Anterior cingulate cortex (tissue), 58 donors: ENCODE measurements at regions not wholly inside any gene's neighbourhood (a gene's known extent, or its start where the extent isn't known, plus 50 kb on each side); places are given as distances from the start of the nearest gene placed in this dataset.
"Not testable (repeated sequence)": the region's sequence is repeated elsewhere in the genome, so short reads cannot be mapped to it uniquely, and the experiment has no call there.

Experiments used
- DNase-seq, 58 donors: peaks; one replicate each; lab custom pipeline; 2025; lab: John Stamatoyannopoulos, UW

DNA sequence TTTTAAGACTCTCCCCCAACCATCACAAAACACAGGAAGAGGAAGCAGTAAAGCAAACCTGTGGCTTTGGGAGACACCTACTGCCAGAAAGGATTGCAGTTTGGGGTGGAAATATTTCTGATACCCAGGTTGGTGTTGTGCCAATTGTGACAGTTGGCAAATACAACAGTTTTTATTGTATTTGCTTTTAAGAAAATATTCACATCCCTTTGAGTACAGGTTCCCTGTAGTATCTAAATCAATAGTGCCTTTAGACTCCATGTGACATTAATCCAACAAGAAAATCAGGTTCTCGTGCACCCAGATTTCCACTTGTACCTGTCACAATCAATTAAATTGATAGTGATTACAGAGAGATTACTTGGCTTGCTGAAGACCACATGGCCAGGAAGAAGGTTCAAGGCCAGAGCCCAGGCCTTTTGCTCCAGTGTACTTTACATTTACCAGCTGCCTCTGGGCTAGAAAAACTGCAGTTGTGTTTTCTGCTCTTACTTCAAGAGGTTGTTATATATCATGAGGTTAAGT lies 361.2 kb downstream of the ATP23 start:
- no peak for DNase-seq

DNA sequence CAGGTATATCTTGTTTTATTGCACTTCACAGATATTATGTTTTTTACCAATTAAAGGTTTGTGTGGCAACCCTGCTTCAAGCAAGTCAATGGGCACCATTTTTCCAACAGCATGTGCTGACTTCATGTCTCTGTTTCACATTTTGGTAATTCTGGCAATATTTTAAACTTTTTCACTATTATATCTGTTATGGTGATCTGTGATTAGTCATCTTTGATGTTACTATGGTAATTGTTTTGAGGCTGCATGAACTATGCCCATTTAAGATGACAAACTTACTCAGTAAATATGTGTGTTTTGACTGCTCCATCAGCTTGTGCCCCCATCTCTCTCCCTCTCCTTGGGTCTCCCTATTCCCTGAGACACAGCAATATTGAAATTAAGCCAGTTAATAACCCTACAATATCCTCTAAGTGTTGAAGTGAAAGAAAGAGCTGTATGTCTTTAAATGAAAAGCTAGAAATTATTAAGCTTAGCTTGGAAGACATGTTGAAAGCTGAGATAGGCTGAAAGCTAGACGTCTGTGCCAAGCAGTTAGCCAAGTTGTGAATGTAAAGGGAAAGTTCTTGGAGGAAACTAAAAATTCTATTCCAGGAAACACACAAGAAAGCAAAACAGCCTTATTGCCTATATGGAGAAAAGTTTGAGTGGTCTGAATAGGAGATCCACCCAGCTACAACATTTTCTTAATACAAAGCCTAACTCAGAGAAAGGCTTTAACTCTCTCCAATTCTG lies 365.1 kb downstream of the ATP23 start:
- no peak for DNase-seq

- DNase-seq = no peak
Observed at GRCh38 chr12:58309806-58310205, 368.4 kb downstream of the ATP23 start.

DNA sequence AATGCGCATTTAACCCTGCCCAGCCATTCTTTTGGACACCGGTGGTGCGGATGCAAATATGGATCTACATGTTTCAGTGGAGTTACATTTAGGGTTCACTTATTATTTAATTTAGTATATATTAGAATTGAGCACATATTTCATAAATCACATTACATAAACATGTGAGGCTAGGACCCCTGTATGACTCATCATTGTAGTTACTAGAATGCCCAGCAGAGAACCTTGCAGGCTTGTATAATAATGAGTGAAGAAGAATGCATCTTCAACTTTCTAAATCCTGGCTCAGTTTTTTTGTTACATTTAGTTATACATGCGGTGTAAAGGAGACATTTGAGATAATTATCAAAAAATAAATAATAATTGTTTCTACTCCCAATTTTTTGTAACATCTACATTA lies 369.0 kb downstream of the ATP23 start:
- DNase-seq = no peak

DNA sequence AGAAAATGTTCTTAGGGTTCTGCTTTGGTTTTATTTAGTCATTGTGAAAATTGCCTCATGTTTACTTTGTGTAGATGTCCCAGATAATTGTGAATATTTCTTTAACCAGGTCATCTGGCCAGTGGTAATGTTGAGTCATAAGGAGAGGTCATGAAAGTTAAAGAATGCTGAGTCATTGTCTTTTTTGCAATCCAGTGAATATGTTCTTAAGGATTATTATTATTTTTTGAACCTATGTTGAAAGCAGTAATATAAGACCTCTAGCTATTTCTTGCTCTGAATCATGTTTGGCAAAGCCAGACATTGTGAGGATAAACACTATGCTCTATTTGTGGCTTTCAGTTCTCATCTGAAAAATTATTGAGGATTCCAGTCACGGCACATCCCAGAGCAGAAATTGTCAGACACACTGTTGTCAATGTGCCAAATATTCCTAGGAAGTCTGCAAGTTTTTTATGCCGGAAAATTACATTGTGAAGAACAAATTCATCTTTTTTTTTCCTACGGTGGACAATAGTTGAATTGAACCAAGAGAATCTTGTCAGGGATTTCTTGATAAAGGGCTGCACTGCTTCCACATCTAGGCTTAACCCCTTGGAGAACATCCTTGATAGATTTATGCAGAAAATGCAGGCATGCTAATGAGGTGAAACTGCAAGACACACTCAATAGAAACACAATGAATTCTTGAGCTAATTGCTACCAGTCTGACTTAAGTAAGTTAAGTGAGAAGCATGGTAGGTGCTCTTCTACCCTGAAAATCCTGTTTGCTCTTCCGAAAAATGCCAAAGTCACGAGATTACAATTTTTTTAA lies 369.6 kb downstream of the ATP23 start:
- no peak for DNase-seq

- no peak for DNase-seq
Observed at GRCh38 chr12:58313091-58313855, 371.9 kb downstream of the ATP23 start.

DNA sequence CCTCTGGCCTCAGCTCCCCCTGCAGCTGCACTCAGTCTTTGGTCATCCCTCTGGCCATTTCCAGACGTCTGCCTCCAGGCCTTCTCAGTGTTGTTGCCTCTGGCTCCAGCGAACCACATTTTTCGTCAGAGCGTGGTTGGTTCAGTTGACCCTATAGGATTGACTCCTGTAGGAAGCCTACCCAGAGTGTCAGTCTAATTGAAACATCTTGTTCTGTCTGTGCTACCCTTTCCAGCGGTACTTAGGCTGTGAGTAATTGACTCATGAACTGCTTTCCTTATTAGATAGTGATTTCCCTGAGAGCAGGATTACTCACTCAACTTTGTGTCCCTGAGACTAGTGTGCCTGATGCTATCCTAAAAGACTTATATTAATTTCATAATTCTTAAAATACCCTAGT lies 373.2 kb downstream of the ATP23 start:
- DNase-seq = no peak

- no peak for DNase-seq
Observed at GRCh38 chr12:58316926-58317325, 375.6 kb downstream of the ATP23 start.

GRCh38 chr12:58321414-58321813 lies 380.0 kb downstream of the ATP23 start:
- DNase-seq = no peak

- no peak for DNase-seq
Observed at GRCh38 chr12:58323676-58324075, 382.3 kb downstream of the ATP23 start.

- DNase-seq = no peak
Observed at GRCh38 chr12:58325561-58325960, 384.2 kb downstream of the ATP23 start.

GRCh38 chr12:58326534-58326933 lies 385.2 kb downstream of the ATP23 start:
- no peak for DNase-seq

- DNase-seq = not testable (repeated sequence)
Observed at GRCh38 chr12:58336581-58337242, 395.3 kb downstream of the ATP23 start.

DNA sequence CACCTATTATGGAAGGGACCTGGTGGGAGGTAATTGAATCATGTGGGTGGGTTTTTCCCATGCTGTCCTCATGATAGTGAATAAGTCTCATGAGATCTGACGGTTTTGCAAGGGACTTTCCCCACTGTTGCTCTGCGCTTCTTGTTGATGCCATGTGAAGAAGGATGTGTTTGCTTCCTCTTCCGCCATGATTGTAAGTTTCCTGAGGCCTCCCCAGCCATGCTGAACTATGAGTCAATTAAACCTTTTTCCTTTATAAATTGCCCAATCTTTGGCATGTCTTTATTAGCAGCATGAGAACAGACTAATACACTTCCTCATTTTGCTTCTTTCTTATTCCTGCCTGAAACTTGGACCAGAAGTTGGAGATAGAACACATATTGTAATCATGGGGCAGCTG lies 396.2 kb downstream of the ATP23 start:
- not testable (repeated sequence) for DNase-seq

- DNase-seq = no peak
Observed at GRCh38 chr12:58341791-58342190, 400.4 kb downstream of the ATP23 start.

DNA sequence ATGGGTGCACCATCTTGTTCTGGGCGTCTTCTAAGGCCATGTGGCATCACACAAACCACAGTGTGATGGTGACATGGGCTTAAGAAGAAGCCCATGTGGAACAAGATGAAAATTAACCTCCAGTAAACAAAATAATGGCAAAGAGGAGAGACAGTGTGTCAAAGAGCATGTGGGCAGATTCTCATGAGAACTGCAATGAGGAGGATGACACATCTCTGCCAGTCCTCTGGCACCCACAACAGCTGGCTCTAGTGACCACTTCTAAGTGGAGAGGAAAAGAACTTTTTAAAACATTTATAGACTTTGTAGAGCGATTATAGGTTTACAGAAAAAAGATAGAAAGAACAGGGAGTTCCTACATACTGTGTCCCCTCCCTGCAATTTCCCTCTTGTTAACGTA lies 401.4 kb downstream of the ATP23 start:
- no peak for DNase-seq

DNA sequence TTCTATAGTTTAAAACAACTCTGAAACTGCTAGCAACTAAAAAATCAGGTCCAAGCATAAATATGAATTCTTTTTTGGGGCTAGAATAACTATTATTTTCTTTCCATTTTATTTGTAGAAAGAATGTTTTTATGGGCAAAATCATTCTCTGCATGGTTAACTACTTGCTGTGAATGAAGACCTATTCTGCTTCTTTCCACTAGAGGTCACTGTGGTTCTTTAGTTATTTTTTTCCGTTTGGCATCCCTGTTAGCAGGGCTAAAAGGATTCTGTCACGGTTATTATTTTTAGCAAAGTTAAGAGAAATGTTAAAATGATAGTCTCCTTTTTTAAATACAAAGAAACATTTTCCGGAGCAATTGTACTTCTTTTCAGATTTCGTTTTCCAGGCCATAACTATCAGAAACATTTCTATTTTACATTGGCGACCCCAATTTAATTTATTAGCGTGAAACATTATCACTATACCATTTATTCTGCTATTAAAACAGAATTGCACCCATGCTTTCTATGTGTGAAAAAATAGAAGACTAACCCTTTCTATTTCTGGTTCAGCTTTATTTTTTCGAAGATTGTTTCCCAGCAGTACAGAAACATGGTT lies 404.8 kb downstream of the ATP23 start:
- DNase-seq = peak in 2 of 58 donors; percentile 4 to 33

GRCh38 chr12:58347188-58347587 lies 405.8 kb downstream of the ATP23 start:
- no peak for DNase-seq

- DNase-seq = no peak
Observed at GRCh38 chr12:58347691-58348090, 406.3 kb downstream of the ATP23 start.

- DNase-seq = no peak
Observed at GRCh38 chr12:58349161-58349560, 407.8 kb downstream of the ATP23 start.
